Heart left ventricle (tissue), 16 donors: ENCODE measurements at regions not wholly inside any gene's neighbourhood (a gene's known extent, or its start where the extent isn't known, plus 50 kb on each side); places are given as distances from the start of the nearest gene placed in this dataset.

Experiments
- ATAC-seq, 4 donors: fragments of 200-7000 bp; cut with Tn5 transposase; one replicate each; pipeline ENCODE4 v1.9.1; 2020 to 2022; ENCODE audit warnings: moderate library complexity in 4 of 4, mild to moderate bottlenecking in 3 of 4, moderate number of reproducible peaks in 1 of 4
- DNase-seq, 5 donors: peaks; one replicate each; pipeline ENCODE4 v3.0.0-alpha.2; 2020
- H3K27ac ChIP-seq, 12 donors: fragments of 200-600 bp; sonication (generic) in 4 of 12; one replicate each; pipeline versions ENCODE4 v1.5.0 to v1.8.0; 2016 to 2022; ENCODE audit warnings: mild to moderate bottlenecking in 2 of 12
- H3K27me3 ChIP-seq, 9 donors: fragments of 200-600 bp; sonication (generic) in 2 of 9; one replicate each; pipeline versions ENCODE4 v1.5.1 to v1.8.0; 2016 to 2022; ENCODE audit warnings: mild to moderate bottlenecking in 3 of 9
- H3K36me3 ChIP-seq, 9 donors: fragments of 200-600 bp; sonication (generic) in 2 of 9; one replicate each; pipeline versions ENCODE4 v1.5.0 to v1.8.0; 2018 to 2022; ENCODE audit warnings: mild to moderate bottlenecking in 2 of 9
- H3K4me1 ChIP-seq, 12 donors: fragments of 200-600 bp; sonication (generic) in 4 of 12; one replicate each; pipeline versions ENCODE4 v1.5.0 to v1.8.0; 2016 to 2022; ENCODE audit warnings: mild to moderate bottlenecking in 3 of 12
- H3K4me3 ChIP-seq, 12 donors: fragments of 200-600 bp; sonication (generic) in 4 of 12; one replicate each; pipeline versions ENCODE4 v1.5.0 to v1.8.0; 2017 to 2022; ENCODE audit warnings: mild to moderate bottlenecking in 9 of 12, moderate library complexity in 4 of 12
- H3K9me3 ChIP-seq, 12 donors: fragments of 200-600 bp; sonication (generic) in 4 of 12; one replicate each; pipeline versions ENCODE4 v1.5.0 to v1.8.0; 2016 to 2022; ENCODE audit warnings: mild to moderate bottlenecking in 1 of 12
- POLR2A ChIP-seq, 2 donors: fragments of 450-650 bp; IDR thresholded peaks; one replicate each; pipeline ENCODE4 v1.6.1; 2017; ENCODE audit warnings: antibody characterized with exemption in 2 of 2, mild to moderate bottlenecking in 2 of 2, moderate library complexity in 2 of 2
- WGBS, 4 donors: extraction: QIAGEN DNeasy Blood & Tissue Kit in 2 of 4; methylation state at CpG; one replicate each; pipeline versions ENCODE4 v1.1.5 to v1.1.7; 2013 to 2018; 5-methylcytosine and 5-hydroxymethylcytosine counted together
- intact Hi-C, 10 donors: fragments of 100-400 bp; cut with DNase I; formaldehyde crosslinking; loops; one replicate each; pipeline versions ENCODE4 v1.11.1 to v1.14.2; 2022
- TF ChIP-seq, protein P1 (sequence below), 12 donors: fragments of 200-600 bp; sonication (generic) in 4 of 12; IDR thresholded peaks; one replicate each; pipeline versions ENCODE4 v1.5.0 to v1.8.0; 2018 to 2022; ENCODE audit warnings: antibody characterized with exemption in 12 of 12, mild to moderate bottlenecking in 5 of 12
- donor health status: ischemic (EF 13 %, LVEDD 7.1; RV severe dilation, severe dysfunction).
- donor health status: healthy with polysubstance abuse.
- donor health status: DM: no; HTN: yes; CAD: no.
- donor health status: DM: no; HTN: no; CAD: no.
- donor health status: ischemic (EF 25% LVEDD 6.9; RV normal size, moderate dysfunction).
- donor health status: ischemic (EF 25% LVEDD 5.7; RV mildly dilated, moderate dysfunction).
- donor health status: healthy.
- donor health status: DM: yes; HTN: yes; CAD: no.
- donor health status: ischemic (EF 35%, LVEDD 5.7; RV mildly dilated, moderate dysfunction).
- donor health status: nonischemic (EF 11% LVEDD 7.7; RV severe dilation, severe dysfunction).
- donor health status: DM: yes; HTN: yes; CAD: no.
- donor health status: PGD.
- donor health status: ischemic (EF 29% LVEDD 5.4; RV normal size, mild dysfunction).
- donor health status: nonischemic (EF 23%, LVEDD 6.1; RV moderate dilation, normal function).

DNA sequence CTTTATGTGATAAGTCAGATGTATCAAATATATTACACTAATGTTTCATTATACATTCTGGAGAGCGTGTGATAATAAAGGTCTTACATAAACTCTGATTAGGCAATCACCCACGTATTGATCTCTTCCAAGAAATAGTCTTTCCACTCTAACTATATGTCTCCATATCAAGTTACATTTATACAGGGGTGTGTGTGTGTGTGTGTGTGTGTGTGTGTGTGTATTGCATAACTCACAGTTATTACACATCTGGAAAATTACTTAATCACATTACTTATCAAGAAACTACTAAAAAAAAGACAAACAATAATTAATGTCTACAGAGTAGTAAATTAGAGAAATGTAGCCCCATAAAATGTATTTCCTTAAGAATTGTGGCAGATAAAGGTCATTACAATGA is 339.8 kb downstream of the CDH19 start:
- H3K27ac ChIP-seq: no peak overlapping the region
- no peaks in the 10 kb centered on the region for H3K36me3 ChIP-seq
- WGBS, 4 donors: 63 to 71% (median 64%) methylated on average over 2 of the region's 2 CpGs
- H3K27me3 ChIP-seq: no peaks in the 10 kb centered on the region
- ATAC-seq (no peak), DNase-seq (no peak)
- H3K9me3 ChIP-seq: peaks cover 0 to 22% (median 8%) of the 10 kb centered on the region in 12 donors
- no peak overlapping the region for H3K4me3 ChIP-seq
- intact Hi-C loops: loop anchor here in 1 of 10 donors (10.0 kb wide), 1 partner anchor 49 kb away; no protein-coding TSS in a partner anchor
- TF ChIP-seq, protein P1, sequence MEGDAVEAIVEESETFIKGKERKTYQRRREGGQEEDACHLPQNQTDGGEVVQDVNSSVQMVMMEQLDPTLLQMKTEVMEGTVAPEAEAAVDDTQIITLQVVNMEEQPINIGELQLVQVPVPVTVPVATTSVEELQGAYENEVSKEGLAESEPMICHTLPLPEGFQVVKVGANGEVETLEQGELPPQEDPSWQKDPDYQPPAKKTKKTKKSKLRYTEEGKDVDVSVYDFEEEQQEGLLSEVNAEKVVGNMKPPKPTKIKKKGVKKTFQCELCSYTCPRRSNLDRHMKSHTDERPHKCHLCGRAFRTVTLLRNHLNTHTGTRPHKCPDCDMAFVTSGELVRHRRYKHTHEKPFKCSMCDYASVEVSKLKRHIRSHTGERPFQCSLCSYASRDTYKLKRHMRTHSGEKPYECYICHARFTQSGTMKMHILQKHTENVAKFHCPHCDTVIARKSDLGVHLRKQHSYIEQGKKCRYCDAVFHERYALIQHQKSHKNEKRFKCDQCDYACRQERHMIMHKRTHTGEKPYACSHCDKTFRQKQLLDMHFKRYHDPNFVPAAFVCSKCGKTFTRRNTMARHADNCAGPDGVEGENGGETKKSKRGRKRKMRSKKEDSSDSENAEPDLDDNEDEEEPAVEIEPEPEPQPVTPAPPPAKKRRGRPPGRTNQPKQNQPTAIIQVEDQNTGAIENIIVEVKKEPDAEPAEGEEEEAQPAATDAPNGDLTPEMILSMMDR (IDR thresholded peaks at IDR 0.05): no peak
- TF ChIP-seq POLR2A (IDR thresholded peaks at IDR 0.05): no peak
- H3K4me1 ChIP-seq: no peaks in the 10 kb centered on the region

DNA sequence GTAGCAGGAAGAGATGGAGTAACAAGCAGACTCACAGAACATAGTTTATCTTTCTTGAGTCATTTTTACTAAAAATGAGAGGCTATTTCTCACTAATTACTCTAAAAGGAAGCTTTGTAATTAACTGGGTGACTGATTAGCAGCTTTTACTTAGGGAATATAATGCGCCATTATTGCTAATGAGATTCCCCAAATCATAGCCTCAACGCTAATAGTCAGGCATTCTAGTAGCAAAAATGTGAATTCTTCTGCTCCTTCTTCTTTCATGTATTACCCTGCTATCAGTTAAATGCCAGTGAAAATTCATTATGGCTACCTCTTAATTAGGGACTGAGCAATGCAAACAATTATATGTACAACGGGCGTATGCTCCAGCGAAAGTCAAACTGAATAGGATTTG is 349.8 kb downstream of the CDH19 start:
- Histone ChIP-seq H3K27me3 (no peaks in the 10 kb centered on the region), H3K4me3 (no peak overlapping the region), H3K27ac (no peak overlapping the region), H3K4me1 (no peaks in the 10 kb centered on the region), H3K9me3 (peaks cover 0 to 4% (median 0%) of the 10 kb centered on the region in 12 donors), H3K36me3 (no peaks in the 10 kb centered on the region)
- intact Hi-C loops: no loop called here
- TF ChIP-seq, protein P1 (IDR thresholded peaks at IDR 0.05): no peak
- TF ChIP-seq POLR2A (IDR thresholded peaks at IDR 0.05): no peak
- 89 to 92% (median 90%) methylated on average over 5 of the region's 5 CpGs for WGBS, 4 donors
- no peak for DNase-seq
- no peak for ATAC-seq

DNA sequence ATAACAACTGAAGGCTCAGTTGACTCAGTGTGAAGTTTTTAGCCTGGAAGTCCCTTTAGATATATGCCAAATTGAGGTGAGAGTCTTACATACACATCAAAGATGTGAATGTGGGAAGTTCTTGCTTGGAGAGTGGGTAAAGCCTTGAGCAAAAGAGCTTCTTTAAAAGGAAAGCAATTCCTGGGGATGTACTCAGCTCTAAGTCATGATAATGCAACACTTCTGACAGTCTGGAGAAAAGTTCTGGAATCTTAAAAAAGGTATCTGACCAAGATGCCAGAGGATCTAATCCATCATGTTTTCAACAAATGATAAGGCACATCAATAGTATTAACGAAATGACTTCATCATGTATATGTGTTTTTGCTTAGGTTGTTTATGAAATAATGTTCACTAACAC is 351.2 kb downstream of the CDH19 start:
- no peaks in the 10 kb centered on the region for H3K27me3 ChIP-seq
- DNase-seq (no peak), ATAC-seq (no peak)
- no peak overlapping the region for H3K27ac ChIP-seq
- intact Hi-C loops: no loop called here
- no peaks in the 10 kb centered on the region for H3K36me3 ChIP-seq
- no peaks in the 10 kb centered on the region for H3K4me1 ChIP-seq
- no peak for TF ChIP-seq POLR2A (IDR thresholded peaks at IDR 0.05)
- TF ChIP-seq, protein P1 (IDR thresholded peaks at IDR 0.05): no peak
- H3K4me3 ChIP-seq: no peak overlapping the region
- H3K9me3 ChIP-seq: peaks cover 0 to 3% (median 0%) of the 10 kb centered on the region in 12 donors
- WGBS, 4 donors: 21 to 43% (median 33%) methylated on average over 1 of the region's 1 CpG

DNA sequence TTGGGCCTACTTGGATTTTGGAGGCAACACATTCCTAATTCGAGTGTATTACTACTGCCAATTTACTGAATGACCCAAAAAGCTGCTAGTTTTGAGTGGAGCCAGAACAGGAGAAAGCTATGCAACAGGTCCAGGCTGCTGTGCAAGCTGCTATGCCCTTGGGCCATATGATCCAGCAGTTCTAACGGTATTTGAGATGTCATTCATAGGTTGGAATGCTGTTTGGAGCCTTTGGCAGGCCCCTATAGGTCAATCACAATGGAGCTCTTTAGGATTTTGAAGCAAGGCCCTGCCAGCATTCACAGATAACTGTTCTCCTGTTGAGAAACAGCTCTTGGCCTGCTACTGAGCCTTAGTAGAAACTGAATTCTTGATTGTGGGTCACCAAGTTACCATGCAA is 368.7 kb downstream of the CDH19 start:
- no peak for DNase-seq
- Histone ChIP-seq H3K4me3 (no peak overlapping the region), H3K4me1 (no peaks in the 10 kb centered on the region), H3K9me3 (no peaks in the 10 kb centered on the region), H3K36me3 (no peaks in the 10 kb centered on the region), H3K27ac (no peak overlapping the region), H3K27me3 (no peaks in the 10 kb centered on the region)
- intact Hi-C loops: no loop called here
- WGBS, 4 donors: 44 to 56% (median 48%) methylated on average over 2 of the region's 2 CpGs
- peak in 1 of 4 donors; percentile 74 for ATAC-seq
- TF ChIP-seq, protein P1 (IDR thresholded peaks at IDR 0.05): no peak
- no peak for TF ChIP-seq POLR2A (IDR thresholded peaks at IDR 0.05)
